B cell (primary cell): ENCODE measurements at regions not wholly inside any gene's neighbourhood (a gene's known extent, or its start where the extent isn't known, plus 50 kb on each side); places are given as distances from the start of the nearest gene placed in this dataset.

Experiments
- ATAC-seq: fragments of 200-7000 bp; cut with Tn5 transposase; one replicate; pipeline ENCODE4 v1.10.0; 2021; ENCODE audit warnings: low read depth, mild to moderate bottlenecking, moderate number of reproducible peaks, moderate library complexity
- CTCF ChIA-PET: fragments of 350-600 bp; sonication (Branson Sonifier 250); formaldehyde crosslinking; loops from one replicate; lab custom pipeline; 2021; ENCODE audit warnings: antibody characterized with exemption, inconsistent platforms; lab: Charles Lee
- POLR2A ChIA-PET: fragments of 350-600 bp; sonication (Branson Sonifier 250); formaldehyde crosslinking; loops from one replicate; lab custom pipeline; 2021; ENCODE audit warnings: antibody characterized with exemption; lab: Charles Lee
- DNase-seq: peaks from one replicate; pipeline ENCODE4 v3.0.0; 2013
- H2AFZ ChIP-seq: 2 replicates; pipeline ENCODE4 v1.6.1; 2012; ENCODE audit warnings: mild to moderate bottlenecking, low read depth, low read length; ENCODE audit not compliant: insufficient read depth, poor library complexity, severe bottlenecking
- H3K27ac ChIP-seq, 2 donors: 1 replicate in 1 of 2; 2 replicates in 1 of 2; pipeline ENCODE4 v1.5.1; 2012 to 2013; ENCODE audit warnings: low read length in 2 of 2, mild to moderate bottlenecking in 2 of 2, moderate library complexity in 1 of 2
- H3K27me3 ChIP-seq, 4 experiments: fragments of 200-600 bp in 1 of 4; sonication (generic) in 1 of 4; replicated peaks in 1 of 4; 1 replicate in 2 of 4; 2 replicates in 2 of 4; pipeline versions ENCODE4 v1.6.1 to v1.7.0; 2013 to 2016; ENCODE audit warnings: low read length in 3 of 4, mild to moderate bottlenecking in 2 of 4, mixed read lengths in 1 of 4, moderate library complexity in 1 of 4; ENCODE audit not compliant: insufficient read depth in 4 of 4, control insufficient read depth in 3 of 4; ENCODE audit errors: control extremely low read depth in 1 of 4
- H3K36me3 ChIP-seq, 2 experiments: replicated peaks in 1 of 2; 1 replicate in 1 of 2; 2 replicates in 1 of 2; pipeline versions ENCODE4 v1.6.1 to v1.7.1; 2013; ENCODE audit warnings: low read length in 1 of 2; ENCODE audit not compliant: insufficient read depth in 2 of 2, control insufficient read depth in 1 of 2; ENCODE audit errors: control extremely low read depth in 1 of 2, extremely low read depth in 1 of 2
- H3K4me1 ChIP-seq, 2 donors: fragments of 200-600 bp in 1 of 2; sonication (generic) in 1 of 2; 1 replicate in 1 of 2; 2 replicates in 1 of 2; pipeline versions ENCODE4 v1.5.1 to v1.6.1; 2013 to 2017; ENCODE audit warnings: low read length in 2 of 2; ENCODE audit not compliant: control insufficient read depth in 2 of 2, insufficient read depth in 2 of 2
- H3K4me2 ChIP-seq: replicated peaks from 2 replicates; pipeline ENCODE3; 2012; ENCODE audit warnings: mild to moderate bottlenecking, low read depth, low read length; ENCODE audit not compliant: poor library complexity, severe bottlenecking
- H3K4me3 ChIP-seq, 5 experiments: fragments of 200-600 bp in 1 of 5; sonication (generic) in 1 of 5; 1 replicate in 3 of 5; 2 replicates in 2 of 5; pipeline versions ENCODE4 v1.5.1 to v1.7.0; 2011 to 2016; ENCODE audit warnings: low read length in 4 of 5, mild to moderate bottlenecking in 4 of 5, low read depth in 2 of 5, control low read depth in 1 of 5, moderate library complexity in 1 of 5; ENCODE audit not compliant: insufficient read depth in 1 of 5; ENCODE audit errors: control extremely low read depth in 1 of 5, extremely low read depth in 1 of 5
- H3K79me2 ChIP-seq: fragments of 200-600 bp; sonication (generic); one replicate; pipeline ENCODE4 v1.6.0; 2016; ENCODE audit warnings: low read length; ENCODE audit not compliant: control insufficient read depth, insufficient read depth
- H3K9ac ChIP-seq: fragments of 200-600 bp; sonication (generic); 2 replicates; pipeline ENCODE4 v1.6.1; 2017; ENCODE audit warnings: mild to moderate bottlenecking, low read length, moderate library complexity
- H3K9me3 ChIP-seq, 3 donors: one replicate each; pipeline versions ENCODE4 v1.6.1 to v1.7.1; 2013; ENCODE audit warnings: low read length in 2 of 3; ENCODE audit not compliant: control insufficient read depth in 2 of 3, insufficient read depth in 1 of 3; ENCODE audit errors: control extremely low read depth in 1 of 3
- H4K20me1 ChIP-seq: 2 replicates; pipeline ENCODE4 v1.6.0; 2012; ENCODE audit warnings: mild to moderate bottlenecking, low read length; ENCODE audit not compliant: insufficient read depth, control insufficient read depth, poor library complexity, severe bottlenecking
- H3K27ac Mint-ChIP-seq: one replicate; pipeline ENCODE4 v1.8.0; 2021; ENCODE audit warnings: mixed read lengths
- H3K27me3 Mint-ChIP-seq: one replicate; pipeline ENCODE4 v1.8.0; 2021; ENCODE audit warnings: mixed read lengths
- H3K4me1 Mint-ChIP-seq: one replicate; pipeline ENCODE4 v1.8.0; 2021; ENCODE audit warnings: mixed read lengths
- H3K4me3 Mint-ChIP-seq: one replicate; pipeline ENCODE4 v1.8.0; 2021; ENCODE audit warnings: mixed read lengths
- H3K9me3 Mint-ChIP-seq: one replicate; pipeline ENCODE4 v1.8.0; 2022; ENCODE audit warnings: mixed read lengths; ENCODE audit not compliant: insufficient read depth
- EZH2 ChIP-seq: IDR thresholded peaks from 2 replicates; pipeline ENCODE4 v1.6.1; 2012; ENCODE audit warnings: borderline replicate concordance, low read depth, mild to moderate bottlenecking, moderate library complexity, low read length; ENCODE audit not compliant: insufficient read depth, poor library complexity, severe bottlenecking
- WGBS: methylation state at CpG from one replicate; pipeline ENCODE4 v1.1.5; 2013; ENCODE audit warnings: missing lambda C conversion rate; ENCODE audit not compliant: insufficient coverage; 5-methylcytosine and 5-hydroxymethylcytosine counted together
- intact Hi-C: fragments of 100-400 bp; cut with micrococcal nuclease; formaldehyde crosslinking; loops from one replicate; pipeline ENCODE4 v1.10.0; 2022
- TF ChIP-seq, protein P1 (sequence below): fragments of 200-600 bp; IDR thresholded peaks from one replicate; pipeline ENCODE4 v1.8.0; 2022; ENCODE audit warnings: antibody characterized with exemption, mild to moderate bottlenecking

DNA sequence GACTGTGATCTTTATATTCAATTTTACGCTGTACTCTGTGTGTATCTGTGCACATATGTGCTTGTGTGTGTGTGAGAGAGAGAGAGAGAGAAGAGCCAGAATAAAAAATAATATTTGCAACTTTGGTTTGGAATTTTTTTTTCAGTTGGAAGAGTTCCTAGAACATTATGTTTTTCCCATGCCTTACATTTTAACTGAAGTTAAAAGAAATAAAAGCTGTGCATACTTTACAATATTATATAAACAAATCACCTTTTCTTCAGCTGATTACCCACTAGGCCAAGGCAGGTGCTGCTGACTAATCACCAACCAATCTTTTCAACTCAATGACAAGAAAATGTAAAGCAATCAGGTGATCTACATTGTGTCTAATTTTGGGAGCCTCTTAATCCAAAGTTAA is 366.3 kb downstream of the NYAP2 start:
- no peaks in the 10 kb centered on the region for H3K9me3 ChIP-seq
- ChIA-PET POLR2A (no interaction called here), CTCF (no interaction called here)
- TF ChIP-seq, protein P1, sequence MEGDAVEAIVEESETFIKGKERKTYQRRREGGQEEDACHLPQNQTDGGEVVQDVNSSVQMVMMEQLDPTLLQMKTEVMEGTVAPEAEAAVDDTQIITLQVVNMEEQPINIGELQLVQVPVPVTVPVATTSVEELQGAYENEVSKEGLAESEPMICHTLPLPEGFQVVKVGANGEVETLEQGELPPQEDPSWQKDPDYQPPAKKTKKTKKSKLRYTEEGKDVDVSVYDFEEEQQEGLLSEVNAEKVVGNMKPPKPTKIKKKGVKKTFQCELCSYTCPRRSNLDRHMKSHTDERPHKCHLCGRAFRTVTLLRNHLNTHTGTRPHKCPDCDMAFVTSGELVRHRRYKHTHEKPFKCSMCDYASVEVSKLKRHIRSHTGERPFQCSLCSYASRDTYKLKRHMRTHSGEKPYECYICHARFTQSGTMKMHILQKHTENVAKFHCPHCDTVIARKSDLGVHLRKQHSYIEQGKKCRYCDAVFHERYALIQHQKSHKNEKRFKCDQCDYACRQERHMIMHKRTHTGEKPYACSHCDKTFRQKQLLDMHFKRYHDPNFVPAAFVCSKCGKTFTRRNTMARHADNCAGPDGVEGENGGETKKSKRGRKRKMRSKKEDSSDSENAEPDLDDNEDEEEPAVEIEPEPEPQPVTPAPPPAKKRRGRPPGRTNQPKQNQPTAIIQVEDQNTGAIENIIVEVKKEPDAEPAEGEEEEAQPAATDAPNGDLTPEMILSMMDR: no peak
- TF ChIP-seq EZH2: no peak
- H3K4me2 ChIP-seq: no peak overlapping the region
- ATAC-seq: no peak
- no peak overlapping the region for H3K27ac ChIP-seq
- H3K79me2 ChIP-seq: no peaks in the 10 kb centered on the region
- H3K4me1 Mint-ChIP-seq: no peaks in the 10 kb centered on the region
- no peak overlapping the region for H3K4me3 Mint-ChIP-seq
- WGBS: no CpG with 5 or more reads among the region's 1 CpG
- H3K9ac ChIP-seq: no peak overlapping the region
- H3K4me1 ChIP-seq: no peaks in the 10 kb centered on the region
- DNase-seq: no peak
- no peak overlapping the region for H2AFZ ChIP-seq
- H3K27me3 Mint-ChIP-seq: no peaks in the 10 kb centered on the region
- H3K9me3 Mint-ChIP-seq: no peaks in the 10 kb centered on the region
- intact Hi-C loops: no loop called here
- H3K27me3 ChIP-seq: no peaks in the 10 kb centered on the region
- no peaks in the 10 kb centered on the region for H3K36me3 ChIP-seq
- no peak overlapping the region for H3K4me3 ChIP-seq
- no peak overlapping the region for H3K27ac Mint-ChIP-seq
- H4K20me1 ChIP-seq: no peaks in the 10 kb centered on the region

- TF ChIP-seq, protein P1: no peak
- TF ChIP-seq EZH2: no peak
- Mint-ChIP-seq H3K27ac (no peak overlapping the region), H3K4me3 (no peak overlapping the region), H3K27me3 (no peaks in the 10 kb centered on the region), H3K4me1 (no peaks in the 10 kb centered on the region), H3K9me3 (no peaks in the 10 kb centered on the region)
- ATAC-seq (no peak), DNase-seq (no peak)
- no peak overlapping the region for H3K4me2 ChIP-seq
- H3K4me1 ChIP-seq: no peaks in the 10 kb centered on the region
- CTCF ChIA-PET: no interaction called here
- H3K9ac ChIP-seq: no peak overlapping the region
- no peaks in the 10 kb centered on the region for H3K9me3 ChIP-seq
- H2AFZ ChIP-seq: no peak overlapping the region
- no peaks in the 10 kb centered on the region for H4K20me1 ChIP-seq
- no peaks in the 10 kb centered on the region for H3K36me3 ChIP-seq
- no peak overlapping the region for H3K4me3 ChIP-seq
- 100% methylated on average over 5 of the region's 5 CpGs for WGBS
- intact Hi-C loops: no loop called here
- no peaks in the 10 kb centered on the region for H3K27me3 ChIP-seq
- POLR2A ChIA-PET: no interaction called here
- H3K27ac ChIP-seq: no peak overlapping the region
- no peaks in the 10 kb centered on the region for H3K79me2 ChIP-seq
Observed at GRCh38 chr2:225764346-225764745, 364.8 kb downstream of the NYAP2 start.
